ENCODE measurements at regions not wholly inside any gene's neighbourhood (a gene's known extent, or its start where the extent isn't known, plus 50 kb on each side); places are given as distances from the start of the nearest gene placed in this dataset.
A peak's percentile ranks its signal among the peaks of the same experiment; 100 is the strongest.
"Not testable (repeated sequence)": the region's sequence is repeated elsewhere in the genome, so short reads cannot be mapped to it uniquely, and the experiment has no call there.

GRCh38 chr6:23665911-23666310 lies 460.1 kb upstream of the NRSN1 start:
- H2AK9ac ChIP-seq (replicated peaks; ENCODE audit: low read depth, low read length, poor library complexity); H3K4ac ChIP-seq (ENCODE audit: low read depth, low read length); in situ Hi-C loops (cut with MboI; ENCODE audit: low sequenced_read_pairs); H2AFZ ChIP-seq (replicated peaks; ENCODE audit: low read length, poor library complexity); H2BK20ac ChIP-seq (ENCODE audit: low read depth, low read length); H2BK5ac ChIP-seq (ENCODE audit: low read depth, low read length, poor library complexity, severe bottlenecking); H4K20me1 ChIP-seq (ENCODE audit: insufficient read depth, low read length); H3K27me3 ChIP-seq (ENCODE audit: control insufficient read depth, insufficient read depth, low read length); POLR2A ChIA-PET (ENCODE audit: unreplicated experiment); H3K23ac ChIP-seq (ENCODE audit: low read depth, low read length); DNase-seq; BruUV-seq (replicated peaks); CTCF ChIA-PET; H3K4me2 ChIP-seq (ENCODE audit: low read depth, low read length); H2AK5ac ChIP-seq (ENCODE audit: low read depth, low read length); dilution Hi-C loops (cut with HindIII; ENCODE audit: low sequenced_read_pairs, unreplicated experiment); H3K79me1 ChIP-seq (ENCODE audit: low read depth in 1 of 2, low read length in 2 of 2); H3K18ac ChIP-seq (ENCODE audit: low read depth, low read length); intact Hi-C loops (cut with micrococcal nuclease); H3K4me1 ChIP-seq (ENCODE audit: control insufficient read depth, insufficient read depth, low read length); H2BK120ac ChIP-seq (ENCODE audit: low read depth, low read length); H4K91ac ChIP-seq (ENCODE audit: insufficient read depth, low read depth, low read length); H3K27ac ChIP-seq (ENCODE audit: insufficient read depth, low read length); H4K5ac ChIP-seq (ENCODE audit: low read depth, low read length); H2BK15ac ChIP-seq (ENCODE audit: low read depth, low read length); H3K9me1 ChIP-seq (ENCODE audit: insufficient read depth, low read length); H3K36me3 ChIP-seq (ENCODE audit: control insufficient read depth, insufficient read depth, low read length); H3K14ac ChIP-seq (replicated peaks; ENCODE audit: low read depth, low read length); ATAC-seq (ENCODE audit: low read depth); H3K4me3 ChIP-seq (ENCODE audit: insufficient read depth, low read depth, low read length); H3K56ac ChIP-seq (ENCODE audit: extremely low read depth, insufficient read depth, low read length); H3K9me3 ChIP-seq (ENCODE audit: control insufficient read depth, insufficient read depth, low read length); H4K8ac ChIP-seq (ENCODE audit: low read depth in 2 of 2, low read length in 2 of 2); H3K9ac ChIP-seq (ENCODE audit: low read depth, low read length): not testable (repeated sequence)
- WGBS, 2 experiments (ENCODE audit: extremely low coverage in 2 of 2, insufficient read length in 1 of 2), result 100% methylated on average over 1 of the region's 6 CpGs; no CpG with 5 or more reads in 1 of the 2 experiments
- peak; percentile 67 for TF ChIP-seq MAFK (IDR thresholded peaks at IDR 0.05; ENCODE audit: low read depth, low read length)
